Left lobe of liver (tissue), 2 donors: ENCODE measurements at regions not wholly inside any gene's neighbourhood (a gene's known extent, or its start where the extent isn't known, plus 50 kb on each side); places are given as distances from the start of the nearest gene placed in this dataset.

Source experiments
- ATAC-seq: fragments of 200-7000 bp; cut with Tn5 transposase; one replicate; pipeline ENCODE4 v1.9.1; 2020; ENCODE audit warnings: mild to moderate bottlenecking, moderate library complexity
- DNase-seq: peaks from one replicate; pipeline ENCODE4 v3.0.0-alpha.2; 2020; ENCODE audit warnings: low spot score
- donor health status: DM: no; HTN: no; CAD: no; lungs with moderate emphysema.
- donor health status: DM: no; HTN: yes; CAD: no.

DNA sequence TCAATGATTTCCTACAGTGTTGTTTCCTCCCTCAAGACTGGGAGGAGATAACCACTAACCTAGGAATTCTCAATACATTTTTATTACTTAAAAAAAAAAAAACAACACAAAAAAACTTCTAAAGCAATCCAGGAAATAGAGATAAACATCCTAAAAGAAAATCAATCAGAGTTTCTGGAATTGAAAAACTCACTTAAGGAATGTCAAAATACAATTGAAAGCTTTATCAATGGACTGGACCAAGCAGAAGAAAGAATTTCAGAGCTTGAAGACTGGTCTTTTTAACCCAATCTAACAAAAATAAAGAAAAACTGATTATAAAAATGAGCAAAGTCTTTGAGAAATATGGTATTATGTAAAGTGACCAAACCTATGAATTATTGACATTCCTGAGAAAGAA lies 394.1 kb downstream of the XPNPEP1 start:
- no peak for ATAC-seq
- DNase-seq: no peak

DNA sequence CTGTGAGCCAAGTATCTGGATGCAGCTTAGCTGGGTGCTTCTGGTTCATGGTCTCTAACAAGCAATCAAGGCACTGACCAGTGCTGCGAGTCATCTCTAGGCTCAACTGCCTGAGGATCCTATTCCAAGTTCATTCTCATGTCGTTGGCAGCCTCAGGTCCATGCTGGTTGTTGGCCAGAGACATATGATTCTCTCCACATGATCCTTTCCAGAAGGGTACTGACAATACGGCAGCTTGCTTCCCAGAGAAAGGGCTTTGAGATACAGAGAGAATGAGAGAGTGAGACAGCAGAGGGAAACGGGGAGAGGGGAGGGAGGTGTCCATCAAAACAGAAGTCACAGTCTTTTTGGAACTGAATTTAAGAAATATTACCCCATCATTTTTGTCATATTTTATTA lies 405.6 kb downstream of the XPNPEP1 start:
- ATAC-seq (no peak), DNase-seq (no peak)

- no peak for DNase-seq
- ATAC-seq: no peak
These were observed 418.9 kb downstream of the XPNPEP1 start for GRCh38 chr10:109504401-109504800.

DNA sequence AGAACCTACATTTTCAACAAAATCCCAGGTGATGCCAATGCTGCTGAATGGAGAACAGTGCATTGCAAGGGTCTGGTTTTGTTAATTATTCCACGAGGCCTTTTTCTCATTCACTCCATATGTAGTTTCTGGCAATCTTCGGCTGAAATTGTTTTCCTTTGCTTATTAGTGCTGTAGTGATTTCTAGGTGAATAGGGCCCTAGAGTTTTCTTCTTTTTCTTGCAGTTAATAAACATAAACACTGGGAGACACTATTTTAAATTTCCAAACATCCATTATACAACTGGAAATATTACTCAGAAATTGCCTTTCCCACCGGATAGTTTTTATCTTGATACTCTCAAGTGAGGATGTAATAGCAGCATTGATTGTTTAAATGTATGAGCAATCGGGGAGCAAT lies 435.6 kb downstream of the XPNPEP1 start:
- no peak for DNase-seq
- ATAC-seq: no peak

DNA sequence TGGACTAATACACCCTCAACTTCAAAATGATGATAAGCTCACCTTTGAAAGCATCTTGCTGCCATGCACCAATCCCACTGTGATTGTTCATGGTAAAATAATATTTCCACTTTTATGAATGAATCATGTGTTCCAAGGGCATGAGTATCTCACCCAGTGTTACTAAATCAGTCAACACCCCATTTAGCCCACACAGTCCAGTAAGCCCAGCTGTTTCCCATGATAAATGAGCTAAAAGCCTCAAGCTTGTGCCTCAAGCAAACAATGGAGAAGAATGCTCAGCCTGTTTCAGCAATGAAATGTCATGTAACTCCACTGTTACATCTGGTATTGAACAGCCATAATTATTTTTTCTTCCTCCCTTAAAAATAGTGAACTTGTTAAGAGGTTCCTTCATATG lies 442.5 kb downstream of the XPNPEP1 start:
- ATAC-seq: no peak

DNA sequence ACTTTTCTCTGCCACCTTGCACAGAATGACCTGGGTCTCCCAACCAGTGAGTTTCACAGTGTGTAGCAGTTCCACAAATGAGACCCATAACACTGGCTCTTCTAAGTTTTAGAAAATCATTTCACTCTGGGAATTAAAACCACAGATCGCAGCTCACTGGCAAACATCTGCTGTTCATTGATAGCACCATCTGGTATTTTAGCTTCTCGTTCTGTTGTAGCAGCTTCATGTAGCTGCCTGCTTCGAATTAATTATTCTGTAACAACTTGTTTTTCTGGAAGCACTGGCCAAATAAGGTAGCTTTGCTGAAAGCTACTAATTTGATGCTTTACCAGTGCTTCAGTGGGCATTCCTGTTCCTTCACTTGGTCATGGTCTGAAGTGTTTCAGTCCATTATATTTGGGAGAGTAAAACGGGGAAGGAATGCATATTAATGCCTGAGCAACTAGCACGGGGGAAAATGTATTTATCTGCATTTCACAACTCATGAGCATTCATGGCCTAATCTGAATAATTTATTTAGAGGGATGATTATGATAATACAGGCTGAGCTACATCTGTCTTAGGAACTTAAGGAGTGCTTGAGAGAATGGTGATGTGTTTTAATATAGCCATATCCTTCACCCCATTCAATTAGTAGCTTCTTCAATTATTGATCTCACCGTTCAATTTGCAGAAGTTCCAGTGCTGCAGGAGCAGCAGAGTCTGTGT lies 447.4 kb downstream of the XPNPEP1 start:
- DNase-seq: no peak
- ATAC-seq: no peak

More for the DNA sequence above, 442.5 kb downstream of the XPNPEP1 start:
- DNase-seq: no peak

DNA sequence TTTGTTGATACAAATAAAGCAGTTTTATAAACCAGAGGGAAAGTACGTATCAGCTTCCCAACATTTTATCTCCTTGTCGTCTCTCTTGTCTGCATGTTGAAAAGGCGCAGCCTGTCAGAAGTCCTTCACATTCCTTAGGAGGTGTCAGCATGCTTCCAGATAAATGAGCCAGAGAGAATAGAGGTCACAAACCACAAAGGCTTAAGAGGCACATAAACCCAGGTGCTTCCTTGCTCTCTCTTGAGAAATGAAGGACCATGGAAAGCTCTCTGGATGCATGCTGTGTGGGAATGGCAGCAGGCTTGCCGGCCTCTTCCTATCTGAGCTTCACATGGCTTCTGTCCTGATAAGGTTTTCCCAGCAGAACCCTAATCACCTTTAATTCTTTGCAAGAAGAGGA lies 448.5 kb downstream of the XPNPEP1 start:
- DNase-seq: no peak
- ATAC-seq: no peak

DNA sequence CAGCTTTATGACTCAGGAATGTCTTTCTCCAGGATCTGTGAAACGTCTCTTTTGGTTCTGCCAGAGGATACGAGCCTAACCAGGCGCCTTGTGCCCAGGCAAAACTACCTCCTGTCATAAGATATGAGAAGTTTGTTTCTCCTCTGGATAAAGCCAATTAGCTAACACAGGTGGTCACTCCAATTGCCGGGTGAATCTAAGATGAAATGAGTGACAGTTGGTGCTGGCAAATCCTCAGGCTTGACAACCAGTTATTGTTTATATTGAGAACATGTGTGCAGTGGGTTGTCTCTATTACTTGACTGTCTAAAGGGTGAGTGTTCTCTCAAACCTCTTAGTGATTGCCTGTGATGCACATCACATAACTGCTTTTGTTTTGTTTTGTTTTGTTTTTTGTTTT lies 449.1 kb downstream of the XPNPEP1 start:
- DNase-seq: no peak
- ATAC-seq: no peak

DNA sequence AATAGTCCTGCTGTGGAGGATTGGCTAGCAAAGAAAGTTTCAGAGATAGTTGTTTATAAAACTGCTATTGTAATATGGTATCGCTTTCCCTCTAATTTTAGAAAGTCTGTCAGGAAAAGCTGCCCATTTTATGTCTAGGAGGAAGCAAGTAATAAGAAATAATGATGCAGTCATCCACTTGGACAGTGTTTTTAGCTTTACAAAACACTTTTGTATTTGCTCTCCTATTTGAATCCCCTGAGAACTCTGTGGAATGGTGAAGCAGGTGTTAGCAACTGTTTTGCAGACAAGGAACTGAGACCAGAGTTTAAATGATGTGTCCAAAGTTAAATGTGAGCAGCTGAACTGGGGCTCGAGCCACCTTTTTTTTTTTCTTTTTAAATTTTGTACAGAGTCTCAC lies 455.8 kb downstream of the XPNPEP1 start:
- DNase-seq (no peak), ATAC-seq (no peak)

DNA sequence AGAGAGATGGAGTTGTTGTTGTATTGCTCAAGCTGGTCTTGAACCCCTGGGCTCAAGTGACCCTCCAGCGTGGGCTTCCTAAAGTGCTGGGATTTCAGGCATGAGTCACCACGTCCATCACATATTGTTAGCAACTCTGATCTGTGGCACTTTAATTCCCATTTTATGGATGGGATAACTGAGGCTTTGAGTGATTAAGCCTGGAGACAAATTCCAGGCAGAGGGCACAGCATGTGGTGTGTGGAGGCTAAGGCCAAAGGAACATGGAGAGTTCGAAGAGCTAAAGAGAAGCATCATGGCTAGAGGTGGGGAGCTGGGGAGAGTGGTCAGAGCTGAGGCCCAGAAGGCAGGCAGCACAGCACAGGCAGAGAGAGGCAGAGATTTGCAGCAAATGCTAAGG lies 458.4 kb downstream of the XPNPEP1 start:
- DNase-seq: no peak

GRCh38 chr10:109457302-109457638 lies 466.0 kb downstream of the XPNPEP1 start:
- no peak for DNase-seq
- ATAC-seq: no peak

More for the DNA sequence above, 458.4 kb downstream of the XPNPEP1 start:
- ATAC-seq: no peak

- DNase-seq (no peak), ATAC-seq (no peak)
These were observed 466.6 kb downstream of the XPNPEP1 start for GRCh38 chr10:109456566-109457301.

- no peak for DNase-seq
- no peak for ATAC-seq
These were observed 468.6 kb downstream of the XPNPEP1 start for GRCh38 chr10:109454691-109455090.

DNA sequence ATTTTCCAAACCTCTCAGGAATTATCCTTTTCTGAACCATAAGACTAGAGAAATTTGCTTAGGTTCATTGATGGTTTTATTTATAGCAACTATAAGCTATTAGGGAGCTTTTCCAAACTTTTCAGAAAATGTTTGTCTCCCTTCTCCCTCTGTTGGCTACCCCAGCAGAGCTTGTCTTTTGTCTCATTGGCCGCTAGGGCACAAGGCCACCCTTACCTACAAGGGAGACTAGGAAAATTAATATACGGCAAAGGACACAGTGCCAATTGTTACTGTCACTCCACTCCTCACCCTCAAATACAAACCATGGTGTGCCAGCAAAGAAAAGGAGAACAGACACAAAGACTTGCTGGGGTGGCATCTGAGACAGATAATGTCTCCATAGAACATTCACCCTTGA lies 471.4 kb downstream of the XPNPEP1 start:
- ATAC-seq: no peak

DNA sequence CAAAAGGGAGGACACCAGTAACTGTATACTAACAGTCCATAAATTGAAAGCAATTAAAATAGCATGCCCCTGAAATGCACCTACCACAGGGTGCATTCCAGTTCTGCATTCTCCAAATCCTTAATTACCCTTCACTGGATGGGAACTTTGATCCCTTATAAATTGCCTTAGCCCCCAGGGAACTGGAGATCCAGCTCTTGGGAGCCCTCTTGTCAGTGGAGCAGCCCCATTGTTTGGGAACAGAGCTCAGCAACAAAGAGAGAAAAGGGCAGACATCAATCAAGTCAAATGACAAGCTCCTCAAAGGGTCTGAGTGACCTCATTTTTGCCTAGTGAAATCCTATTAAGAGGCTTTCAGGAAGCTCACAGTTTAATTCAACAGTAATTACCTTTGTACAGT lies 472.6 kb downstream of the XPNPEP1 start:
- no peak for DNase-seq
- no peak for ATAC-seq

More for the DNA sequence above, 471.4 kb downstream of the XPNPEP1 start:
- DNase-seq: no peak

DNA sequence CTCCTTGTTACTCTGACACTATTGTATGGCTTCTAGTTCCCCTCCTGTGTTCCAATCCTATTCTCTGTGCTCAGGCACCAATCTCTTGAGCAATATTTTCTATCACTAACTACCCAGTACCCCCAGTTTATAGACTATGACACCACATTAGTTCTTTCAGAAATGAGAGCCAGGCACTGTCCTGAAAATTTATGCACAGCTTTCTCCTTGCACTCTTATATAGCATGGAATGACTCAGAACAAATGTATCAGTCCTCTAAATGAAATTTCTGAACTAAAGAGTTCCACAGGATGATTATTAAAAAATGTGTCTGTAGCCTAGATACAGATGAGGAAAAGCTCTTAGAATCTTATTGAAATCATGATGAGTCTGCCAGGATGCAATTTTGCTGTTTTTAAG lies 489.9 kb downstream of the XPNPEP1 start:
- no peak for DNase-seq
- no peak for ATAC-seq

- no peak for DNase-seq
- ATAC-seq: no peak
These were observed 491.0 kb downstream of the XPNPEP1 start for GRCh38 chr10:109432281-109432680.

DNA sequence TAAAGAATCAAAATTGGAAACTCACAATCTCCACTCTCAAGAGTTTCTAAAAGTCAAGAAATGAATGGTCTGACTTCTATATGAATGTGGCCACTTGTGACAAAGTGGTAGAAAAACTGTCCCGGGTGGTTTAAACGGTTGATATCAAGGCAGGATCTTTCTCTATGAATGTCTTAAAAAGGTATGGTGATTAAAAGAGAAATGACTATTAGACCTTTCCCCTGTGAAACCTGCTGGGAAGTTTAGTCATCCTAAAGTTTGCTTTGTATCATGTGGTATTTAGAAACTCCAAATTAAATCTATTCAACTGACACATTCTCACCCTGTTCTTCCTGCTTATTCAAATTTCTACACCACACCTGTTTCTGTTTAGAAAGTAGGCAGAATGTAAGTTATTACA lies 492.5 kb downstream of the XPNPEP1 start:
- ATAC-seq (no peak), DNase-seq (no peak)

- ATAC-seq (no peak), DNase-seq (no peak)
These were observed 493.1 kb downstream of the XPNPEP1 start for GRCh38 chr10:109430043-109430760.

DNA sequence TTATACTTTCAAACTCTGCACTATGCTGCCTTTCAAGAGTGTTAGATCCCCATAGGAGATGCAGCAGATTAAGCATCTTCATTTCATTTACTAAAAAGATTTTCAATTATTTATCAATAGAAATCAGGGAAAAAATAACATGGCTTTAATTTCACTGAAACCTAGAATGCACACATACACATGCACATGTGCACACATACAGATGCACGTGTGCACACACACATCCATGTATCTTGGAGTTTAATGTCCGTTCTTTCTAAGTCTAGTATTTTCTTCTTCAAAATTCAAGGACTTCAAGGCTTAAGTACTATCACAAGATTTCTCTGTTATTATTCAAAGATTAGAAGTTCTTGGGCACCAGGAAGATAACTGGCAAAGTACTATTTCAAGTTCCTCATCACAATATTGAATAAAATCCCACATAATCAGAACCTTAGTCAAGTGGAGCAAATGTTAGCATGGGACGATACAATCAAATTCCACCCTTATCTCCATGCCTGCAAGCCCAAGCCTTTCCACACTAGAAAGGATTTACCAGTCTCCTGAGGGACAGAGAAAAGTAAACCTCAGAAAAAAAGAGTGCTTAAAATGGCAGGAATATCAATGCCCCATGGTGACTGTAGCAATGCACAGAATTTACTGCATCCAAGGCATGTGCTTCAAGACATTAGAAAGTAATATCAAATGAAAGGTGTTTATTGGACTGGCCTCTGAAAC lies 494.4 kb downstream of the XPNPEP1 start:
- no peak for DNase-seq
- no peak for ATAC-seq

DNA sequence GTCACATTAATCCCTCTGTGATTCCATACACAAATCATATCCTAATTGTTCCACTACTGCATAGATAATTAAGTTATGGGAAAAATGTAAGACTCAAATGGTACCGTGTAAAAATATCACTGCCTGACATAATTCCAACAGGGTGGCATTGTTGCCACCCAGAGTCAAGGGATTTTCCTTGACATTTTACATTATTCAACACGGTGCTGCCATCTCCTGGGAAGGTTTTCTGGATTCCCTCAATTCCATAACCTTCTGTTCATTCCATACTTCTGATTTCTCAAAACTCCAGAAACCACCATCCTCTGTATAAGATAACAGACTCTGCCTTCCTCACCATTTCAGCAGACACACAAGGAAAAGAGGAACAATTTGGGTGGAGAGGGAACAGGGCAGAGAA lies 495.9 kb downstream of the XPNPEP1 start:
- DNase-seq (no peak), ATAC-seq (no peak)
